GM12865 (cell line): ENCODE measurements at regions not wholly inside any gene's neighbourhood (a gene's known extent, or its start where the extent isn't known, plus 50 kb on each side); places are given as distances from the start of the nearest gene placed in this dataset.

Experiments
- DNase-seq: peaks from one replicate; pipeline ENCODE4 v3.0.0; 2010; ENCODE audit warnings: low read depth
- H3K4me3 ChIP-seq: 2 replicates; pipeline ENCODE4 v1.5.1; 2011; ENCODE audit warnings: mild to moderate bottlenecking, low read depth, low read length, control low read depth
- TF ChIP-seq, protein P1 (sequence below): IDR thresholded peaks from 2 replicates; pipeline ENCODE4 v1.5.1; 2011; ENCODE audit warnings: low read length, control low read depth, low read depth, inconsistent platforms; ENCODE audit not compliant: insufficient read depth; ENCODE audit errors: missing control alignments

DNA sequence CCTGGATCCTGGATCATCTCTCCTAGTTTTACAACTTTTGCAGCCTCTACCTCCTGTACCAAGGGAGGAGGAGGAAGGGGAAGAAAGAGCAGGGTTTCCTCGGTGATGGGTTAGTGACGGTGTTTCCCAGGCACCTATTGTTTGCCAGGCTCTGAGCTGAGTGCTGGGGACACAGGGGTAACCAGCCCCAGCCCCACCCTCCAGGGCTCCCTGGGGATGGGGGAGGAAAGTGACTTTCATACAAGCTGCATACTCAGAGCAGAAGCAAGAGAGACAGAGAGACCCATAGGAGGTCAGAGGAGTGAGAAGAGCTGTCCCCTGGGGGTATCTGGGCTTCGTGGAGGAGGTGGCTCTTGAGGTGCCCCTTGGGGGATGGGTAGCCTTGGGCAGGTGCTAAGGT lies 89.4 kb upstream of the THY1 start:
- H3K4me3 ChIP-seq: no peak overlapping the region
- TF ChIP-seq, protein P1, sequence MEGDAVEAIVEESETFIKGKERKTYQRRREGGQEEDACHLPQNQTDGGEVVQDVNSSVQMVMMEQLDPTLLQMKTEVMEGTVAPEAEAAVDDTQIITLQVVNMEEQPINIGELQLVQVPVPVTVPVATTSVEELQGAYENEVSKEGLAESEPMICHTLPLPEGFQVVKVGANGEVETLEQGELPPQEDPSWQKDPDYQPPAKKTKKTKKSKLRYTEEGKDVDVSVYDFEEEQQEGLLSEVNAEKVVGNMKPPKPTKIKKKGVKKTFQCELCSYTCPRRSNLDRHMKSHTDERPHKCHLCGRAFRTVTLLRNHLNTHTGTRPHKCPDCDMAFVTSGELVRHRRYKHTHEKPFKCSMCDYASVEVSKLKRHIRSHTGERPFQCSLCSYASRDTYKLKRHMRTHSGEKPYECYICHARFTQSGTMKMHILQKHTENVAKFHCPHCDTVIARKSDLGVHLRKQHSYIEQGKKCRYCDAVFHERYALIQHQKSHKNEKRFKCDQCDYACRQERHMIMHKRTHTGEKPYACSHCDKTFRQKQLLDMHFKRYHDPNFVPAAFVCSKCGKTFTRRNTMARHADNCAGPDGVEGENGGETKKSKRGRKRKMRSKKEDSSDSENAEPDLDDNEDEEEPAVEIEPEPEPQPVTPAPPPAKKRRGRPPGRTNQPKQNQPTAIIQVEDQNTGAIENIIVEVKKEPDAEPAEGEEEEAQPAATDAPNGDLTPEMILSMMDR: no peak
- peak; percentile 62 for DNase-seq

DNA sequence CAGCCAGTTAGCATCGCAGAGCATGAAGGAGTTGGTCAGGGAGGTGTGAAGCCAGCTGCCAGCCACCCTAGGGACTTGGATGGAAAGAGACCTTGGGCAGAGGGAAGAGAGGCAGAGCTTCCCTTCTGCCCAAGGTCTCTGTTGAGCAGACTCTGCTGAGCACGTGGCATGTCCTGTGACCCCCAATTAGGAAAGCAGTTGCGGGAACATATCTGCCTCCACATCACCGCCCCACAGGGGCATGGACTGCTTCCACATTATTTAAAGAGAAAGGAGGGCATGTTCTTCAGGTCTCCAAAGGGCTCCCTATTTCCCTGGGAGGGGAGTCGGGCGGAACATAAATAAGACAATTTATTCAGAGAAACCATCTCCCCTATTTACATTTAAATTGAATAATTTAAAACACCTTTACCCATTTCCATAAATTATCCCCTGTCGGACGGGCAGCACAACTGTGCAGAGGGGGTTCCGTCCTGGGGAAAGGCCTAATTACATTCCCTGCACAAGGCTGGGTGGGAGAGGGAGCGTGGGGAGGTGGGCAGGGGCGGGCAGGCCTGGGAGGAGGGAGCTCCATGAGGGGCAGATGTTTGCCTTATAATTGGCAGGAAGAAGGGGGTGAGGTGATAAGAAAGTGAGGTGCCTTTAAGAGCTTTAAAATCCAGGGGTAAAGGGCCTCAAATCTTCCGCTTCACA lies 88.8 kb upstream of the THY1 start:
- DNase-seq: no peak
- TF ChIP-seq, protein P1: no peak
- H3K4me3 ChIP-seq: no peak overlapping the region

DNA sequence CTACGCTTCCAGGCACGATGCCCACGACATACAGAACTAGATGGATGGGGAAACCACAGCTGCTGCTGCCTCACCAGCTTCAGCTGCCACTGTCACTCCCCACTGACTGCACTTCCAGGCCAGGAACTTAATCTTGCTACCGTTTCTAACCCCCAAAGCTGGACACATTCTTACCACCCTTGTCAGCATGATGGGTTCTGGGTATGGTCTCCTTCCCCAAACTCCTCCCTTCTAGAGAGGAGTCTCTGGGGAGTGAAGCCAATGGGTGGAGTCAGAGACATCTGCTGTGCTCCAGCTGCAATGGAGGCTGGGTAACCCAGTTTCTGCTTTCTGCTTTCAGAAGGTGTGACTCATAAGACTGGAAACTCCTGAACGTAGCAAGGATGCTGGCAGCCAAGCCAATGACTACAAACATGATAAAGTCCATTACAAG lies 87.0 kb upstream of the THY1 start:
- peak; percentile 87 for DNase-seq
- TF ChIP-seq, protein P1: no peak
- H3K4me3 ChIP-seq: no peak overlapping the region

DNA sequence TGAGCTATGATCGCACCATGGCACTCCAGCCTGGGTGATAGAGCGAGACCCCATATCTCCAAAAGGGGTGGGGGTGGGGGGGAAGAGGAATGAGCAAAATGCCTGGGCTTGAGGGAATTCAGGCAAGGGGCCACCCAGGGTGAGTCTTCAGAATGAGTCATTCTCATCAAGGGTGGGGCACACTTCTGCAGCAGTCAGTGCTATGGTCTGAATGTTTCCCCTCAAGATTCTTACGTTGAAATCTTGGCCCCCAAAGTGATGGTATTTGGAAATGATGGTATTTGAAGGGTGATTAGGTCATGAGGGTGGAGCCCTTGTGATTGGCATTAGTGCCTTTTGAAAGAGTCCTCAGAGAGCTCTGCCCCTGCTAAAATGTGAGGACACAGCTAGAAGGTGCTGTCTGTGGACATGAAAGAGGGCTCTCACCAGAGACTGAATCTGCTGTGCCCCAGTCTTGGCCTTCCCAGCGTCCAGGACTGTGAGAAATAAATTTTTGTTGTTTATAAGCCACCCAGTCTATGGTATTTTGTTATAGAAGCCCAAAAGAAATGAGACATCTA lies 86.4 kb upstream of the THY1 start:
- DNase-seq: peak; percentile 18
- TF ChIP-seq, protein P1: no peak
- H3K4me3 ChIP-seq: no peak overlapping the region

DNA sequence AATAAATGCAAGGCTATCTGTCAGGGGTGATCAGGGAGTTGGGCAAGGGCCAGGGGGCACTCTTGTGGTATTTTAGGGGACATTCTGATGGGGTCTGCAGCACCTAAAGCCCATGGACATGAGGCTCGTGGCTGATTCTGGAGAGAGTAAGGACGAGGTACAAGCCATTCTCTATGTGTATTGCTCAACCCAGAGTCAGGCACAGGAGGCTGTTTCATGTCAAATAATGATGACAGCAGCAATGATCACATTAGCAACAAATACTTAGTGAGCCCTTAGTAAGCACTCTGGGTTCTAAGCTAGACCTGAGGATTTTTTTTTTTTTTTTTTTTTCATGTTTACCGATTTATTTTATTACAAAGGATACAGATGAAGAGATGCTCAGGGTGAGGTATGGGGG lies 83.5 kb upstream of the THY1 start:
- DNase-seq: no peak
- TF ChIP-seq, protein P1: no peak
- no peak overlapping the region for H3K4me3 ChIP-seq

DNA sequence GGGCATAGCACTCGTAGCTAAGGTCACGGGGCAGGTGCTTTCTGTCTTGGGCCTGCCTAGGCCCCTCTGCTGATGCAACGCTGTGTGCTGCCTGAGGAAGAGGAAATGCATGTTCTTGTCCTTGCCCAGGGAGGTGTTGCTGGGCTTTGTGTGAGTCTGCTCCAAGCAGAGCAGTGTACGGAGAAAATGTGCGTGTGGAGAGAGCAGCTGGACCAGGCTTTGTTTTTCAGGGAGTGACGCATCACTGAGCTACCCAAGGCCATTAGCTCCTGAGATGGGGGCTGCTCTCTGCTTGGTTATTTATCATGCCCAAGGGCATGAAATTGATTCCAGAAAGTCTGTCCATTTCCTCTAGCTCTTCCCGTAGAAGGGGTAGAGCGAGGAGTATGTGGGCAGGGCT lies 82.9 kb upstream of the THY1 start:
- H3K4me3 ChIP-seq: no peak overlapping the region
- no peak for DNase-seq
- TF ChIP-seq, protein P1: no peak

DNA sequence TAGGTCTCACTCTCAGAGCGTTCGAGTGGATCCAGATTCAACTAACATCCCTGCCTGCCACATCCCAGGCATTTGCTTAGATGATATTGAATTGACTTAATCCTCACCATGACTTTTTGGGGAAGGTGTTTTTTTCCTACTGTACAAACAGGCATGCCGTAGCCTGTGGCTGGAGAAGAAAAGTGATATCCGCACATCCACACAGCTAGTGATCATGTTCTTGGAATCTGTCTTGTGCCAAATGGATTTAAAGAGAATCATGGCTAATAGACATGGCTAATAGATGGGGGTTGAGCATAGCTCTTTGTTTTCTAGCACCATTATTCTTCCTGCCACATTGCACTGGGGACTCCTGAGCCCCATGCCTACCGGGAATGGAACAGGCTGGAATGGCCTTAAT lies 82.1 kb upstream of the THY1 start:
- no peak for DNase-seq
- TF ChIP-seq, protein P1: no peak
- no peak overlapping the region for H3K4me3 ChIP-seq
